Astrocyte (in vitro differentiated cells and primary cell): ENCODE measurements at regions not wholly inside any gene's neighbourhood (a gene's known extent, or its start where the extent isn't known, plus 50 kb on each side); places are given as distances from the start of the nearest gene placed in this dataset.

Experiments
- EZH2 ChIP-seq: IDR thresholded peaks from 2 replicates; pipeline ENCODE4 v1.6.1; 2012; ENCODE audit warnings: mild to moderate bottlenecking, low read length, inconsistent platforms; ENCODE audit not compliant: insufficient read depth
- TF ChIP-seq, protein P1 (sequence below): IDR thresholded peaks from 2 replicates; pipeline ENCODE4 v1.5.1; 2011; ENCODE audit warnings: low read depth, mild to moderate bottlenecking, inconsistent platforms, low read length, moderate library complexity; ENCODE audit not compliant: insufficient read depth

DNA sequence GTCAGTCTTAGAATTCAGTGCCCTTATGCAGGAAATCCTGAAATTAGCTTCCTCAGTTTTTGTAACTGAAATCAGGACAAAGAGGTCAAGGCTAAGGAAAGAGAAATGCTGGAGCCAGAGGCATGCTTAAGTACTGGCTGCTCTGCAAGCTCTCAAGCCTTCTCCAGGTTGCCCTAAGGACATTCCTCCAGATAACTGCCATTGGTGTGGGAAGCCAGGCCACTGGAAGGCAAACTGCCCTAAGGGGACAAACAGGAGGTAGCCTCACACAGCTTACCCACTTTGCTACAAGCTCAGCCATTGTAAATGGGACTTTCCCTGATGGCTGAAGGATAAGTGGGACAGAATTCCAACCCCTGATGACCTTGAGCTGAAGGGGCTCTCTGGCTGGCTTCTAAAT lies 606.9 kb upstream of the PCDH10 start:
- TF ChIP-seq, protein P1, sequence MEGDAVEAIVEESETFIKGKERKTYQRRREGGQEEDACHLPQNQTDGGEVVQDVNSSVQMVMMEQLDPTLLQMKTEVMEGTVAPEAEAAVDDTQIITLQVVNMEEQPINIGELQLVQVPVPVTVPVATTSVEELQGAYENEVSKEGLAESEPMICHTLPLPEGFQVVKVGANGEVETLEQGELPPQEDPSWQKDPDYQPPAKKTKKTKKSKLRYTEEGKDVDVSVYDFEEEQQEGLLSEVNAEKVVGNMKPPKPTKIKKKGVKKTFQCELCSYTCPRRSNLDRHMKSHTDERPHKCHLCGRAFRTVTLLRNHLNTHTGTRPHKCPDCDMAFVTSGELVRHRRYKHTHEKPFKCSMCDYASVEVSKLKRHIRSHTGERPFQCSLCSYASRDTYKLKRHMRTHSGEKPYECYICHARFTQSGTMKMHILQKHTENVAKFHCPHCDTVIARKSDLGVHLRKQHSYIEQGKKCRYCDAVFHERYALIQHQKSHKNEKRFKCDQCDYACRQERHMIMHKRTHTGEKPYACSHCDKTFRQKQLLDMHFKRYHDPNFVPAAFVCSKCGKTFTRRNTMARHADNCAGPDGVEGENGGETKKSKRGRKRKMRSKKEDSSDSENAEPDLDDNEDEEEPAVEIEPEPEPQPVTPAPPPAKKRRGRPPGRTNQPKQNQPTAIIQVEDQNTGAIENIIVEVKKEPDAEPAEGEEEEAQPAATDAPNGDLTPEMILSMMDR: no peak
- TF ChIP-seq EZH2: no peak
